VCaP (cell line): ENCODE measurements at regions not wholly inside any gene's neighbourhood (a gene's known extent, or its start where the extent isn't known, plus 50 kb on each side); places are given as distances from the start of the nearest gene placed in this dataset.
A peak's percentile ranks its signal among the peaks of the same experiment; 100 is the strongest.

ENCODE experiments used
- H3K27ac ChIP-seq: fragments of 450-650 bp; 2 replicates; pipeline ENCODE4 v1.5.1; 2017
- CTCF ChIP-seq: fragments of 450-650 bp; conservative IDR thresholded peaks from 2 replicates; pipeline ENCODE4 v1.5.1; 2017; ENCODE audit warnings: mild to moderate bottlenecking, moderate library complexity

- TF ChIP-seq CTCF: no peak
- no peak overlapping the region for H3K27ac ChIP-seq
Measured at GRCh38 chr3:159859424-159859823, 129.2 kb upstream of the IL12A start.

- TF ChIP-seq CTCF: no peak
Measured at GRCh38 chr3:159859836-159860235, 128.8 kb upstream of the IL12A start.

GRCh38 chr3:159860269-159861116, 128.1 kb upstream of the IL12A start:
- no peak overlapping the region for H3K27ac ChIP-seq
- TF ChIP-seq CTCF: no peak

More at GRCh38 chr3:159859836-159860235, 128.8 kb upstream of the IL12A start:
- no peak overlapping the region for H3K27ac ChIP-seq

- no peak for TF ChIP-seq CTCF
- no peak overlapping the region for H3K27ac ChIP-seq
Measured at GRCh38 chr3:159861369-159861987, 127.2 kb upstream of the IL12A start.

- TF ChIP-seq CTCF: no peak
- peak overlapping the region; percentile 61 for H3K27ac ChIP-seq
Measured at GRCh38 chr3:159865041-159865579, 123.5 kb upstream of the IL12A start.

GRCh38 chr3:159866201-159866746, 122.4 kb upstream of the IL12A start:
- TF ChIP-seq CTCF: no peak
- peak overlapping the region; percentile 61 for H3K27ac ChIP-seq

GRCh38 chr3:159867372-159867771, 121.3 kb upstream of the IL12A start:
- peak overlapping the region; percentile 61; the same call in 1 of the 2 replicates for H3K27ac ChIP-seq

More at GRCh38 chr3:159867372-159867771, 121.3 kb upstream of the IL12A start:
- TF ChIP-seq CTCF: no peak
